HCT116 (cell line): ENCODE measurements at regions not wholly inside any gene's neighbourhood (a gene's known extent, or its start where the extent isn't known, plus 50 kb on each side); places are given as distances from the start of the nearest gene placed in this dataset.

Source experiments
- ATAC-seq: fragments of 200-7000 bp; cut with Tn5 transposase; 2 replicates; pipeline ENCODE4 v1.9.1; 2020; ENCODE audit warnings: mild to moderate bottlenecking, moderate library complexity
- BruUV-seq: library from RNA; stranded (reverse); fragments of 400-500 nt; replicated peaks from 2 replicates; lab custom pipeline; 2021; lab: Mats Ljungman, UMichigan
- CTCF ChIA-PET: fragments of 300-600 bp; sonication (Branson Sonifier 250); formaldehyde crosslinking; loops from one replicate; lab custom pipeline; 2021; ENCODE audit warnings: antibody characterized with exemption; lab: Charles Lee
- POLR2A ChIA-PET: fragments of 300-600, 350-600 bp; sonication (Branson Sonifier 250); formaldehyde crosslinking; loops from one replicate; lab custom pipeline; 2021; ENCODE audit warnings: antibody characterized with exemption; lab: Charles Lee
- RAD21 ChIA-PET, 2 experiments: fragments of 300-600 bp; sonication (Branson Sonifier 250); formaldehyde crosslinking; loops; one replicate each; lab custom pipeline; 2023; ENCODE audit warnings: low total read pairs in 2 of 2; ENCODE audit not compliant: uncharacterized antibody in 2 of 2, unreplicated experiment in 2 of 2, low non-redundant PET in 1 of 2; lab: Charles Lee
- DNase-seq: peaks from one replicate; pipeline ENCODE4 v3.0.0-alpha.2; 2010; ENCODE audit warnings: low read depth, low spot score
- H2AFZ ChIP-seq: fragments of 200-600 bp; shearing (Covaris generic), sonication (generic); 2 replicates; pipeline ENCODE4 v1.6.1; 2017; ENCODE audit warnings: low read depth, mixed run types, mixed read lengths, antibody characterized with exemption, low read length; ENCODE audit not compliant: poor library complexity, severe bottlenecking
- H3K27ac ChIP-seq: 2 replicates; pipeline ENCODE4 v1.5.1; 2012; ENCODE audit warnings: low read depth, low read length
- H3K27me3 ChIP-seq: fragments of 200-600 bp; sonication (generic); 2 replicates; pipeline ENCODE4 v1.6.1; 2016; ENCODE audit warnings: mixed run types, low read length, mixed read lengths; ENCODE audit not compliant: insufficient read depth
- H3K36me3 ChIP-seq, 2 experiments: fragments of 200-500 bp in 1 of 2; fragments of 200-600 bp in 1 of 2; sonication (Bioruptor generic) in 1 of 2; sonication (generic) in 1 of 2; 2 replicates each; pipeline versions ENCODE4 v1.5.1 to v1.6.1; 2014 to 2016; ENCODE audit warnings: low read length in 2 of 2, inconsistent platforms in 1 of 2, mixed read lengths in 1 of 2, mixed run types in 1 of 2; ENCODE audit not compliant: insufficient read depth in 2 of 2, control insufficient read depth in 1 of 2
- H3K4me1 ChIP-seq, 2 experiments: fragments of 200-600 bp in 1 of 2; sonication (generic) in 1 of 2; 2 replicates each; pipeline versions ENCODE4 v1.5.1 to v1.6.1; 2012 to 2017; ENCODE audit warnings: low read length in 2 of 2, inconsistent platforms in 1 of 2, mild to moderate bottlenecking in 1 of 2, mixed read lengths in 1 of 2, mixed run types in 1 of 2, moderate library complexity in 1 of 2; ENCODE audit not compliant: insufficient read depth in 2 of 2, control insufficient read depth in 1 of 2
- H3K4me2 ChIP-seq: fragments of 200-600 bp; sonication (generic); 2 replicates; pipeline ENCODE4 v1.6.1; 2017; ENCODE audit warnings: mixed run types, low read length, mixed read lengths
- H3K4me3 ChIP-seq, 2 experiments: fragments of 200-600 bp in 1 of 2; sonication (generic) in 1 of 2; replicated peaks in 1 of 2; 2 replicates each; pipeline ENCODE4 v1.5.1; 2011 to 2016; ENCODE audit warnings: low read length in 2 of 2, control low read depth in 1 of 2, low read depth in 1 of 2, mild to moderate bottlenecking in 1 of 2, mixed read lengths in 1 of 2, mixed run types in 1 of 2
- H3K79me2 ChIP-seq: fragments of 200-600 bp; sonication (generic); 2 replicates; pipeline ENCODE4 v1.6.1; 2017; ENCODE audit warnings: mild to moderate bottlenecking, mixed run types, low read length, moderate library complexity, mixed read lengths; ENCODE audit not compliant: insufficient read depth
- H3K9ac ChIP-seq: fragments of 200-600 bp; sonication (generic); 2 replicates; pipeline ENCODE4 v1.6.1; 2016; ENCODE audit warnings: low read length, mixed read lengths
- H3K9me2 ChIP-seq: fragments of 200-600 bp; sonication (generic), shearing (Covaris generic); 2 replicates; pipeline ENCODE4 v1.6.1; 2017; ENCODE audit warnings: mixed run types, mild to moderate bottlenecking, moderate library complexity; ENCODE audit not compliant: insufficient read depth
- H3K9me3 ChIP-seq, 2 experiments: fragments of 200-500 bp in 1 of 2; fragments of 200-600 bp in 1 of 2; sonication (Bioruptor generic) in 1 of 2; sonication (generic) in 1 of 2; 2 replicates each; pipeline ENCODE4 v1.6.1; 2014 to 2017; ENCODE audit warnings: low read length in 2 of 2, mixed read lengths in 2 of 2, inconsistent platforms in 1 of 2, low read depth in 1 of 2, mild to moderate bottlenecking in 1 of 2, mixed run types in 1 of 2, moderate library complexity in 1 of 2; ENCODE audit not compliant: control insufficient read depth in 1 of 2, insufficient read depth in 1 of 2
- H4K20me1 ChIP-seq: fragments of 200-600 bp; sonication (generic), shearing (Covaris generic); 2 replicates; pipeline ENCODE4 v1.6.1; 2017; ENCODE audit warnings: mixed run types, mild to moderate bottlenecking, moderate library complexity; ENCODE audit not compliant: insufficient read depth
- CBX3 ChIP-seq: IDR thresholded peaks from 2 replicates; pipeline ENCODE4 v1.6.1; 2012; ENCODE audit warnings: low read depth
- CEBPB ChIP-seq: IDR thresholded peaks from 2 replicates; pipeline ENCODE4 v1.6.1; 2012; ENCODE audit warnings: low read depth
- EGR1 ChIP-seq: IDR thresholded peaks from 2 replicates; pipeline ENCODE4 v1.6.1; 2012; ENCODE audit warnings: low read depth
- ELF1 ChIP-seq: IDR thresholded peaks from 2 replicates; pipeline ENCODE4 v1.6.1; 2012; ENCODE audit warnings: low read depth, borderline replicate concordance
- EZH2 ChIP-seq: fragments of 200-600 bp; sonication (generic); IDR thresholded peaks from 2 replicates; pipeline ENCODE4 v1.6.1; 2017; ENCODE audit warnings: antibody characterized with exemption, mixed run types
- FOSL1 ChIP-seq: IDR thresholded peaks from 2 replicates; pipeline ENCODE4 v1.6.1; 2012; ENCODE audit warnings: low read depth
- JUND ChIP-seq: IDR thresholded peaks from 2 replicates; pipeline ENCODE4 v1.6.1; 2012
- RAD21 ChIP-seq: IDR thresholded peaks from 2 replicates; pipeline ENCODE4 v1.6.1; 2012; ENCODE audit warnings: low read depth, mild to moderate bottlenecking
- SIN3A ChIP-seq: IDR thresholded peaks from 2 replicates; pipeline ENCODE4 v1.6.1; 2012; ENCODE audit warnings: low read depth
- SRF ChIP-seq: IDR thresholded peaks from 2 replicates; pipeline ENCODE4 v1.6.1; 2012; ENCODE audit warnings: low read depth
- TCF7L2 ChIP-seq: IDR thresholded peaks from 2 replicates; pipeline ENCODE4 v1.7.0; 2011; ENCODE audit warnings: borderline replicate concordance, inconsistent platforms; ENCODE audit not compliant: insufficient read depth, insufficient read length; ENCODE audit errors: extremely low read depth
- ZFX ChIP-seq: fragments of 450-650 bp; IDR thresholded peaks from 2 replicates; pipeline ENCODE4 v1.6.1; 2017
- ZNF274 ChIP-seq: fragments of 200-500 bp; sonication (Bioruptor generic); IDR thresholded peaks from 2 replicates; pipeline ENCODE4 v1.6.1; 2014; ENCODE audit warnings: mild to moderate bottlenecking, low read depth, low read length, inconsistent platforms
- intact Hi-C: fragments of 100-400 bp; cut with micrococcal nuclease; formaldehyde crosslinking; loops from 2 replicates; pipeline ENCODE4 v1.10.0; 2022
- TF ChIP-seq, protein P1 (sequence below): IDR thresholded peaks from 2 replicates; pipeline ENCODE4 v1.6.1; 2012
- TF ChIP-seq, protein P2 (sequence below): IDR thresholded peaks from 2 replicates; pipeline ENCODE4 v1.6.1; 2012
- TF ChIP-seq, protein P3 (sequence below), 3 experiments: fragments of 200-600 bp in 1 of 3; sonication (generic) in 1 of 3; IDR thresholded peaks in 2 of 3; conservative IDR thresholded peaks in 1 of 3; 2 replicates each; pipeline ENCODE4 v1.5.1; 2012 to 2017; ENCODE audit warnings: low read depth in 2 of 3, low read length in 2 of 3, antibody characterized with exemption in 1 of 3, borderline replicate concordance in 1 of 3, control low read depth in 1 of 3, mild to moderate bottlenecking in 1 of 3, mixed read lengths in 1 of 3, mixed run types in 1 of 3, moderate library complexity in 1 of 3; ENCODE audit not compliant: insufficient read depth in 1 of 3
- TF ChIP-seq, protein P4 (sequence below): IDR thresholded peaks from 2 replicates; pipeline ENCODE4 v1.6.1; 2012; ENCODE audit warnings: low read depth

DNA sequence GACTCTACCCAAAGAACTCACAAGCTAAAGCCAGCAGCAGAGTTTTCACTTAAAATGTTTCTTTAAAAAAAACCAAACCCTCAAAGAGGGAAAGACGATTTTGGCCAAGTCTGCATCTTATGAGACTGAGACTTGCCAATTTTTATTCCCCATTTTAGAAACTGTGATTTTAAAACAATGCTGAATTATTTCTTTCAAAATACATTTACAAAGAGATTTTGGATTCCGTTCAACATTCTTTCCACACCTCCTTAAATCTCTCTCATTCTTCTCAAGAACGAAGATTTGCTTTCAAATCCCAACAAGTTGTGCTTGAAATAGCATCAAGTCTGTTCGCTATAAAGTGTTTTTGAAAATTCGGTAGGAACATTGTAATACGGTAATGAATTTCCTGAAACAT, 133.9 kb upstream of the VANGL1 start:
- Histone ChIP-seq H3K9ac (no peak overlapping the region), H3K36me3 (no peaks in the 10 kb centered on the region), H3K9me2 (no peaks in the 10 kb centered on the region), H3K4me1 (no peaks in the 10 kb centered on the region), H3K4me3 (no peak overlapping the region), H2AFZ (no peak overlapping the region), H3K9me3 (no peaks in the 10 kb centered on the region), H4K20me1 (no peaks in the 10 kb centered on the region), H3K79me2 (no peaks in the 10 kb centered on the region), H3K27ac (no peak overlapping the region), H3K4me2 (no peak overlapping the region), H3K27me3 (no peaks in the 10 kb centered on the region)
- CTCF ChIA-PET: no interaction called here
- BruUV-seq: no TSS peak
- TF ChIP-seq, protein P1, sequence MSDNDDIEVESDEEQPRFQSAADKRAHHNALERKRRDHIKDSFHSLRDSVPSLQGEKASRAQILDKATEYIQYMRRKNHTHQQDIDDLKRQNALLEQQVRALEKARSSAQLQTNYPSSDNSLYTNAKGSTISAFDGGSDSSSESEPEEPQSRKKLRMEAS: no peak
- TF ChIP-seq ZNF274 (no peak), SIN3A (no peak), CEBPB (no peak), RAD21 (no peak), FOSL1 (no peak), SRF (no peak), ELF1 (no peak), EZH2 (no peak), TCF7L2 (no peak), EGR1 (no peak), CBX3 (no peak), ZFX (no peak), JUND (no peak)
- TF ChIP-seq, protein P2, sequence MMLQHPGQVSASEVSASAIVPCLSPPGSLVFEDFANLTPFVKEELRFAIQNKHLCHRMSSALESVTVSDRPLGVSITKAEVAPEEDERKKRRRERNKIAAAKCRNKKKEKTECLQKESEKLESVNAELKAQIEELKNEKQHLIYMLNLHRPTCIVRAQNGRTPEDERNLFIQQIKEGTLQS: no peak
- TF ChIP-seq, protein P3, sequence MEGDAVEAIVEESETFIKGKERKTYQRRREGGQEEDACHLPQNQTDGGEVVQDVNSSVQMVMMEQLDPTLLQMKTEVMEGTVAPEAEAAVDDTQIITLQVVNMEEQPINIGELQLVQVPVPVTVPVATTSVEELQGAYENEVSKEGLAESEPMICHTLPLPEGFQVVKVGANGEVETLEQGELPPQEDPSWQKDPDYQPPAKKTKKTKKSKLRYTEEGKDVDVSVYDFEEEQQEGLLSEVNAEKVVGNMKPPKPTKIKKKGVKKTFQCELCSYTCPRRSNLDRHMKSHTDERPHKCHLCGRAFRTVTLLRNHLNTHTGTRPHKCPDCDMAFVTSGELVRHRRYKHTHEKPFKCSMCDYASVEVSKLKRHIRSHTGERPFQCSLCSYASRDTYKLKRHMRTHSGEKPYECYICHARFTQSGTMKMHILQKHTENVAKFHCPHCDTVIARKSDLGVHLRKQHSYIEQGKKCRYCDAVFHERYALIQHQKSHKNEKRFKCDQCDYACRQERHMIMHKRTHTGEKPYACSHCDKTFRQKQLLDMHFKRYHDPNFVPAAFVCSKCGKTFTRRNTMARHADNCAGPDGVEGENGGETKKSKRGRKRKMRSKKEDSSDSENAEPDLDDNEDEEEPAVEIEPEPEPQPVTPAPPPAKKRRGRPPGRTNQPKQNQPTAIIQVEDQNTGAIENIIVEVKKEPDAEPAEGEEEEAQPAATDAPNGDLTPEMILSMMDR (IDR thresholded peaks at IDR 0.05 in 2 of 3, conservative IDR thresholded peaks at IDR 0.05 in 1 of 3; ENCODE audit: borderline replicate concordance in 1 of 3, insufficient read depth in 1 of 3, low read depth in 2 of 3, low read length in 2 of 3): no peak
- TF ChIP-seq, protein P4, sequence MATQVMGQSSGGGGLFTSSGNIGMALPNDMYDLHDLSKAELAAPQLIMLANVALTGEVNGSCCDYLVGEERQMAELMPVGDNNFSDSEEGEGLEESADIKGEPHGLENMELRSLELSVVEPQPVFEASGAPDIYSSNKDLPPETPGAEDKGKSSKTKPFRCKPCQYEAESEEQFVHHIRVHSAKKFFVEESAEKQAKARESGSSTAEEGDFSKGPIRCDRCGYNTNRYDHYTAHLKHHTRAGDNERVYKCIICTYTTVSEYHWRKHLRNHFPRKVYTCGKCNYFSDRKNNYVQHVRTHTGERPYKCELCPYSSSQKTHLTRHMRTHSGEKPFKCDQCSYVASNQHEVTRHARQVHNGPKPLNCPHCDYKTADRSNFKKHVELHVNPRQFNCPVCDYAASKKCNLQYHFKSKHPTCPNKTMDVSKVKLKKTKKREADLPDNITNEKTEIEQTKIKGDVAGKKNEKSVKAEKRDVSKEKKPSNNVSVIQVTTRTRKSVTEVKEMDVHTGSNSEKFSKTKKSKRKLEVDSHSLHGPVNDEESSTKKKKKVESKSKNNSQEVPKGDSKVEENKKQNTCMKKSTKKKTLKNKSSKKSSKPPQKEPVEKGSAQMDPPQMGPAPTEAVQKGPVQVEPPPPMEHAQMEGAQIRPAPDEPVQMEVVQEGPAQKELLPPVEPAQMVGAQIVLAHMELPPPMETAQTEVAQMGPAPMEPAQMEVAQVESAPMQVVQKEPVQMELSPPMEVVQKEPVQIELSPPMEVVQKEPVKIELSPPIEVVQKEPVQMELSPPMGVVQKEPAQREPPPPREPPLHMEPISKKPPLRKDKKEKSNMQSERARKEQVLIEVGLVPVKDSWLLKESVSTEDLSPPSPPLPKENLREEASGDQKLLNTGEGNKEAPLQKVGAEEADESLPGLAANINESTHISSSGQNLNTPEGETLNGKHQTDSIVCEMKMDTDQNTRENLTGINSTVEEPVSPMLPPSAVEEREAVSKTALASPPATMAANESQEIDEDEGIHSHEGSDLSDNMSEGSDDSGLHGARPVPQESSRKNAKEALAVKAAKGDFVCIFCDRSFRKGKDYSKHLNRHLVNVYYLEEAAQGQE: no peak
- RAD21 ChIA-PET: no interaction called here
- no peak for DNase-seq
- POLR2A ChIA-PET: no interaction called here
- intact Hi-C loops: loop anchor here (1.0 kb wide), 1 partner anchor 369 kb away; no protein-coding TSS in a partner anchor
- no peak for ATAC-seq
